ENCODE measurements at regions not wholly inside any gene's neighbourhood (a gene's known extent, or its start where the extent isn't known, plus 50 kb on each side); places are given as distances from the start of the nearest gene placed in this dataset.

- Histone ChIP-seq H3K27me3 (ENCODE audit: insufficient read depth, low read length) (no peaks in the 10 kb centered on the region), H3K4me1 (ENCODE audit: insufficient read depth, low read length) (no peaks in the 10 kb centered on the region), H3T11ph (ENCODE audit: low read length) (no peak overlapping the region), H2BK5ac (ENCODE audit: insufficient read length, low read length) (no peak overlapping the region), H4K91ac (ENCODE audit: insufficient read length, low read depth, low read length) (no peak overlapping the region), H3K18ac (ENCODE audit: insufficient read length, low read depth, low read length) (no peak overlapping the region), H4K20me1 (ENCODE audit: control insufficient read depth, insufficient read depth, insufficient read length) (no peaks in the 10 kb centered on the region), H2BK120ac (ENCODE audit: low read depth, low read length, poor library complexity, severe bottlenecking) (no peak overlapping the region), H3K27ac (ENCODE audit: insufficient read length, low read depth, low read length) (no peak overlapping the region), H4K5ac (ENCODE audit: insufficient read length, low read depth, low read length) (no peak overlapping the region), H3K4me2 (ENCODE audit: insufficient read depth, insufficient read length, low read length) (no peak overlapping the region), H3K56ac (ENCODE audit: insufficient read length, low read depth, low read length) (no peak overlapping the region), H3K79me1 (ENCODE audit: insufficient read depth, low read depth, low read length, poor library complexity, severe bottlenecking) (no peaks in the 10 kb centered on the region), H3K23me2 (ENCODE audit: insufficient read length, low read depth, low read length, poor library complexity, severe bottlenecking) (no peaks in the 10 kb centered on the region), H3K14ac (ENCODE audit: insufficient read depth, low read length) (no peak overlapping the region), H3K79me2 (ENCODE audit: insufficient read depth, low read length) (no peaks in the 10 kb centered on the region), H3K23ac (ENCODE audit: insufficient read length, low read depth, low read length) (no peak overlapping the region), H4K8ac (replicated peaks; ENCODE audit: insufficient read length, low read depth, low read length) (no peak overlapping the region), H2AFZ (ENCODE audit: low read length) (no peak overlapping the region), H2BK20ac (ENCODE audit: low read depth, low read length, poor library complexity, severe bottlenecking) (no peak overlapping the region), H3K4ac (ENCODE audit: low read depth, low read length) (no peak overlapping the region), H3K9ac (ENCODE audit: extremely low read depth, insufficient read length, low read length) (no peak overlapping the region), H2BK12ac (ENCODE audit: insufficient read length, low read depth, low read length) (no peak overlapping the region), H2AK5ac (ENCODE audit: insufficient read length, low read length) (no peak overlapping the region), H3K9me3 (ENCODE audit: control insufficient read depth, low read depth, low read length) (no peaks in the 10 kb centered on the region), H2BK15ac (ENCODE audit: low read depth, low read length) (no peak overlapping the region)
- no peak for DNase-seq
- TF ChIP-seq, protein P1, sequence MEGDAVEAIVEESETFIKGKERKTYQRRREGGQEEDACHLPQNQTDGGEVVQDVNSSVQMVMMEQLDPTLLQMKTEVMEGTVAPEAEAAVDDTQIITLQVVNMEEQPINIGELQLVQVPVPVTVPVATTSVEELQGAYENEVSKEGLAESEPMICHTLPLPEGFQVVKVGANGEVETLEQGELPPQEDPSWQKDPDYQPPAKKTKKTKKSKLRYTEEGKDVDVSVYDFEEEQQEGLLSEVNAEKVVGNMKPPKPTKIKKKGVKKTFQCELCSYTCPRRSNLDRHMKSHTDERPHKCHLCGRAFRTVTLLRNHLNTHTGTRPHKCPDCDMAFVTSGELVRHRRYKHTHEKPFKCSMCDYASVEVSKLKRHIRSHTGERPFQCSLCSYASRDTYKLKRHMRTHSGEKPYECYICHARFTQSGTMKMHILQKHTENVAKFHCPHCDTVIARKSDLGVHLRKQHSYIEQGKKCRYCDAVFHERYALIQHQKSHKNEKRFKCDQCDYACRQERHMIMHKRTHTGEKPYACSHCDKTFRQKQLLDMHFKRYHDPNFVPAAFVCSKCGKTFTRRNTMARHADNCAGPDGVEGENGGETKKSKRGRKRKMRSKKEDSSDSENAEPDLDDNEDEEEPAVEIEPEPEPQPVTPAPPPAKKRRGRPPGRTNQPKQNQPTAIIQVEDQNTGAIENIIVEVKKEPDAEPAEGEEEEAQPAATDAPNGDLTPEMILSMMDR (conservative IDR thresholded peaks at IDR 0.05): no peak
- no peak overlapping the region for H3K27ac Mint-ChIP-seq
- peaks cover 0 to 3% (median 0%) of the 10 kb centered on the region in 3 experiments; a peak in 2 of 7 replicates for H3K36me3 Mint-ChIP-seq (ENCODE audit: insufficient read depth in 1 of 3, low read depth in 3 of 3)
- no CpG with 5 or more reads among the region's 8 CpGs for WGBS (ENCODE audit: extremely low coverage, insufficient read length, low lambda C conversion rate)
- H3K9me3 Mint-ChIP-seq: 0 out of 5 replicates have a peak, but pooled peaks cover 0 to 3% of the 10 kb centered on the region in 2 experiments
- H3K4me1 Mint-ChIP-seq: peaks cover 0 to 3% of the 10 kb centered on the region in 2 experiments; a peak in 1 of 4 replicates
- H3K27me3 Mint-ChIP-seq (ENCODE audit: low read depth): no peaks in the 10 kb centered on the region; the same call in 1 of the 2 replicates
- H3K4me3 Mint-ChIP-seq: no peak overlapping the region; a peak in 1 of 5 replicates
Observed at GRCh38 chr5:27463446-27464149, 425.2 kb upstream of the CDH9 start.

Measured in H9 (cell line).